Erythroblast (primary cell): ENCODE measurements at regions not wholly inside any gene's neighbourhood (a gene's known extent, or its start where the extent isn't known, plus 50 kb on each side); places are given as distances from the start of the nearest gene placed in this dataset.

Experiments used
- DNase-seq, 2 experiments: peaks; one replicate each; lab custom pipeline; 2025; lab: John Stamatoyannopoulos, UW
- GATA1 ChIP-seq: IDR thresholded peaks from 2 replicates; pipeline ENCODE4 v1.6.1; 2011; ENCODE audit warnings: low read depth, mild to moderate bottlenecking, control low read depth, low read length, moderate library complexity
- POLR2A ChIP-seq: IDR thresholded peaks from 2 replicates; pipeline ENCODE4 v1.6.1; 2011; ENCODE audit warnings: mild to moderate bottlenecking, low read length

- TF ChIP-seq POLR2A (no peak), GATA1 (no peak)
Measured at GRCh38 chr14:76313303-76313702, 62.6 kb upstream of the ESRRB start.

GRCh38 chr14:76313852-76314251 lies 62.1 kb upstream of the ESRRB start:
- no peak for TF ChIP-seq GATA1
- TF ChIP-seq POLR2A, result no peak
- DNase-seq, result no peak

More at GRCh38 chr14:76313303-76313702, 62.6 kb upstream of the ESRRB start:
- no peak for DNase-seq

DNA sequence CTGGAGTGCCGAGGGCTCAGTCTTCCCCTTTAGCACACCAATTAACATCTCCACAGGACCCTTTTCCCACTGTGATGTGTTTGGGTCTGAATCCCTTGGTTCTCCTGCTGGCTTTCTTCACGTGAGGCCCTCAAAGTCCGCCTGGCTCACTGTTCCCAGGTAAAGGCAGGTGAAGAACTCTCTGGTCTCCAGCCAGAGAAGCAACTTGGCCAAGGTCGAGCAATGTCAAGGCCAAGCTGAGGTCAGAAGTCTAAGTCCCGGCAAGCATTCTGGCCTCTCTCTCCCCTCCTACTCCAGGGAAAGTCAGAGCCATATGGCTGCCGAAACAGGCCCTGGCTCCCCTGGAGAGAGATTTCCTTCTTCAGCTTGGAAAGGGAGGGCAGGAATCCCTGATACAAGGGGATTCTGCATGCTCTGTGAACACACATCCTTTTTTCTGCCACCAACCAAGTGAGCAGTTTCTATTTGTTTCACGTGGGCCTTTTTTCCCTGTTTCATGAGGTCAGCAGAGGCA lies 61.4 kb upstream of the ESRRB start:
- TF ChIP-seq POLR2A, result no peak
- TF ChIP-seq GATA1, result no peak
- no peak for DNase-seq

DNA sequence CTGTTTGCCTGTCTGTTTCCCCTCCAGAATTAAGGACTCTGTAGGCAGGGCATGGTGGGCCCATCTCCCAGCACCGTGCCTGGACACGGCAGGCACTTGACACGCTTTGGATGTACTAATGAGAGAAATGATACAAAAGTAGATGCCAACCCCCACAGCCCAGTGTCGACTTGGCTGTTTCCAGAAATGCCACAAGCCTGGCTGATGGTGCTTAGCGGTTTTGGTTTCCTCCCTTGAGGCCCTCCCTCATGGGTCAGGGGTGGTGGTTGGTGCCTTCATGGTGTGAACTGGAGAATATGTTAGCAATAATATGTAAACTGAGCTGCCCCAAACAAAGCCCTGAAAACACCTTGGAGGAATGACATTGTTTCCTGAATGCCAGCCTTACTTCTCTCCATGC lies 55.5 kb upstream of the ESRRB start:
- DNase-seq, result no peak
- TF ChIP-seq POLR2A (no peak), GATA1 (no peak)

- TF ChIP-seq GATA1, result no peak
- TF ChIP-seq POLR2A, result no peak
- no peak for DNase-seq
Measured at GRCh38 chr14:76320975-76321374, 55.0 kb upstream of the ESRRB start.

GRCh38 chr14:76322594-76323220 lies 53.2 kb upstream of the ESRRB start:
- DNase-seq, result no peak
- TF ChIP-seq GATA1 (no peak), POLR2A (no peak)

DNA sequence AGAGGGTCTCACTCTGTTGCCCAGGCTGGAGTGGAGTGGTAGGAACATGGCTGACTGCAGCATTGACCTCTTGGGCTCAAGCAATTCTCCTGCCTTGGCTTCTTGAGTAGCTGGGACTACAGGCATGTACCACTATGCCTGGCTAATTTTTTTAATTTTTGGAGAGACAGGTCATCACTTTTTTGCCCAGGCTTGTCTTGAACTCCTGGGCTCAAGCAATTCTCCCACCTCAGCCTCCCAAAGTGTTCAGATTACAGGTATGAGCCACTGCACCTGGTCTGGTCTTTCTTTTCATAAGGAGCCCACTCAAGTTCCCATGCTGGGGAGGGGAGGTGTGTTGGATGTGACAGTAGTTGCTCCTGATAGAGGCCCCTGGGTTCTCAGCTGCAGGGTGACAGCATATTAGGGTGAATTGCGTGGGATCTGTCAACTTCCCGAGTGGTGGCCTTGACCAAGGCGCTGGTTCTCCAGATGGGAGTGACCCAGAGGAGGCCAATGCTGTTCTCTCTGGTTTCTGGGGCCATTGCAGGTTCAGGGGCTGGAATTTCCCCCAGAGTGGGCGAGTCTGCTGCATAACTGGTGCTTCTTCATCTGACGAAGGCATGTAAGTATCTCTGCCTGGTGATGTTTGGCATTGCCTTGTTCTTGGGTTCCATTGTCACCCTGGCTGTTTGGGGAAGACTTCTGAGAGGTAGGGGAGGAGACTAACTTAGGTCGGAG lies 52.4 kb upstream of the ESRRB start:
- no peak for TF ChIP-seq GATA1
- TF ChIP-seq POLR2A, result no peak
- no peak for DNase-seq

DNA sequence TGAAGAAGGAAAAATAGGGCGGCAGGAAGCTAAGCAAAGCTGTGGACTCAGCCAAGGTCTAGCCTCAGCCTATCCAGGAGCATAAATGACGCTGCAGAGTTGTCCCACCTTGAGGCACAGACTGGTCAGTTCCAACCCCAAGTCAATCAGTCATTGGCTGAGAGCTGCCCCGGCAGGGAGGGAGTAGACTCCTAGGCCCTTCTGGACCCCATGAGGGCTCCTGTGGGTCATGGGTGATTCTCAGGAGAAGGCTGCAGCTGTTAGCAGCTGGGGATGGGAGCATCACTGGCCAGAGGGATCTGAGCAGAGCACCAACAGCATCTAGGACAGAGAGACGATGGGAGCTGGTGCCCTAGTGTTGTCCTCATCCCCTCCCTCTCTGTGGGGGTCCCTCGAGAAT lies 51.8 kb upstream of the ESRRB start:
- TF ChIP-seq GATA1, result no peak
- no peak for TF ChIP-seq POLR2A
- DNase-seq, result no peak
